ENCODE measurements at regions not wholly inside any gene's neighbourhood (a gene's known extent, or its start where the extent isn't known, plus 50 kb on each side); places are given as distances from the start of the nearest gene placed in this dataset.

- TF ChIP-seq ZNF274 (IDR thresholded peaks at IDR 0.05; ENCODE audit: low read depth, low read length): no peak
- TF ChIP-seq SUZ12 (IDR thresholded peaks at IDR 0.05; ENCODE audit: extremely low read depth, insufficient read depth, insufficient read length): no peak
- no peak for TF ChIP-seq YY1 (IDR thresholded peaks at IDR 0.05; ENCODE audit: insufficient read depth, insufficient read length)
These were observed 139.3 kb upstream of the ALDH1B1 start for GRCh38 chr9:38253200-38253599.
